Transverse colon (tissue), 3 donors: ENCODE measurements at regions not wholly inside any gene's neighbourhood (a gene's known extent, or its start where the extent isn't known, plus 50 kb on each side); places are given as distances from the start of the nearest gene placed in this dataset.

ENCODE experiments used
- CTCF ChIP-seq, 5 experiments: fragments of 200-600 bp in 3 of 5; fragments of 450-650 bp in 2 of 5; sonication (generic) in 3 of 5; IDR thresholded peaks; 1 replicate in 2 of 5; 2 replicates in 3 of 5; pipeline ENCODE4 v1.5.1; 2016 to 2017; ENCODE audit warnings: antibody characterized with exemption in 5 of 5, inconsistent platforms in 3 of 5, mild to moderate bottlenecking in 2 of 5, moderate library complexity in 1 of 5
- POLR2A ChIP-seq: fragments of 450-650 bp; IDR thresholded peaks from one replicate; pipeline ENCODE4 v1.6.1; 2016; ENCODE audit warnings: antibody characterized with exemption, mild to moderate bottlenecking, moderate library complexity

DNA sequence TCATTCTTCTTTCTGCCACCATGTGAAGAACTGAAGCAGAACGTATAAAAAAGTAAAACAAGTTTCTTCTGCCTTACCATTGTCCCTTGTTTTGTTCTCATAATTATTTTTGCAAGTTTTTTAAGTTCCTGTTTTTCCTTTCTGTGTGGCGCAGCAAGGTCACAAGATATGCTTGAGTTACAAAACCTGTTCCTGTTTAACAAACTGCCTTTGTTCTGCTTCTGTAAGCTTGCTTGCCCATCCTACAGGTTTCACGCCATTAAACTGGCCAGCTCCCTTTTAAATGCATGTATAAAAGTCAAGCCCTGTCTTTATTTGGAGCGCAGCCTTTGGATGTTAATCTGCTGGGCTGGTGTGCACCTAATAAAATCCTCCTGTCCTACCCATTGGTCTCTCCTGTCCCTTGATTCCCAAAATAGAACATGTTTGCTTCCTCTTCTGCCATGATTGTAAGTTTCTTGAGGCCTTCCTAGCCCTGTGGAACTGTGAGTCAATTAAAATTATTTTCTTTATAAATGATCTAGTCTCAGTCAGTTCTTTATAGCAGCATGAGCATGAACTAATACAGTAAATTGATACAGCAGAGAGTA is 1115.4 kb downstream of the SLITRK1 start:
- TF ChIP-seq CTCF (IDR thresholded peaks at IDR 0.05) (no peak), POLR2A (no peak)
